SK-N-SH (cell line): ENCODE measurements at regions not wholly inside any gene's neighbourhood (a gene's known extent, or its start where the extent isn't known, plus 50 kb on each side); places are given as distances from the start of the nearest gene placed in this dataset.

Experiments
- CTCF ChIA-PET: fragments of 300-600, 350-600 bp; formaldehyde crosslinking; extraction: SDS; loops from one replicate; lab custom pipeline; 2021; lab: Yijun Ruan, JAX
- POLR2A ChIA-PET: fragments of 350-600 bp; sonication (Branson Sonifier 250); formaldehyde crosslinking; extraction: SDS; loops from one replicate; lab custom pipeline; 2020; ENCODE audit warnings: antibody characterized with exemption, inconsistent platforms; lab: Yijun Ruan, JAX
- DNase-seq: peaks from one replicate; pipeline ENCODE4 v3.0.0; 2012
- H2AFZ ChIP-seq: fragments of 200-600 bp; sonication (generic); 2 replicates; pipeline ENCODE4 v1.8.1; 2016; ENCODE audit warnings: antibody characterized with exemption, mild to moderate bottlenecking, low read depth
- H3F3A ChIP-seq: fragments of 200-600 bp; sonication (generic); replicated peaks from 2 replicates; pipeline ENCODE3; 2016; ENCODE audit warnings: antibody characterized with exemption, mild to moderate bottlenecking; ENCODE audit not compliant: insufficient read depth
- H3K27ac ChIP-seq, 2 experiments: fragments of 200-500 bp in 1 of 2; fragments of 200-600 bp in 1 of 2; sonication (Bioruptor generic) in 1 of 2; sonication (generic), shearing (Covaris generic) in 1 of 2; 2 replicates each; pipeline versions ENCODE4 v1.5.1 to v1.6.1; 2014 to 2016; ENCODE audit warnings: low read depth in 2 of 2, inconsistent platforms in 1 of 2, low read length in 1 of 2, mild to moderate bottlenecking in 1 of 2, mixed read lengths in 1 of 2
- H3K27me3 ChIP-seq: fragments of 200-600 bp; sonication (generic), shearing (Covaris generic); 2 replicates; pipeline ENCODE4 v1.6.1; 2016; ENCODE audit warnings: mixed run types; ENCODE audit not compliant: insufficient read depth
- H3K36me3 ChIP-seq, 2 experiments: fragments of 200-500 bp in 1 of 2; fragments of 200-600 bp in 1 of 2; sonication (Bioruptor generic) in 1 of 2; sonication (generic) in 1 of 2; replicated peaks in 1 of 2; 2 replicates each; pipeline versions ENCODE3 to v1.5.1; 2014 to 2016; ENCODE audit warnings: low read length in 1 of 2, mild to moderate bottlenecking in 1 of 2; ENCODE audit not compliant: insufficient read depth in 2 of 2, control insufficient read depth in 1 of 2
- H3K4me1 ChIP-seq, 2 experiments: fragments of 200-500 bp in 1 of 2; fragments of 200-600 bp in 1 of 2; sonication (Bioruptor generic) in 1 of 2; sonication (generic), shearing (Covaris generic) in 1 of 2; 2 replicates each; pipeline versions ENCODE4 v1.5.1 to v1.6.1; 2014 to 2016; ENCODE audit warnings: low read depth in 1 of 2, low read length in 1 of 2, mixed run types in 1 of 2; ENCODE audit not compliant: insufficient read depth in 2 of 2, control insufficient read depth in 1 of 2
- H3K4me2 ChIP-seq: fragments of 200-600 bp; sonication (generic), shearing (Covaris generic); 2 replicates; pipeline ENCODE4 v1.6.1; 2017; ENCODE audit warnings: mixed run types
- H3K4me3 ChIP-seq, 2 experiments: fragments of 200-500 bp in 1 of 2; fragments of 200-600 bp in 1 of 2; sonication (Bioruptor generic) in 1 of 2; sonication (generic), shearing (Covaris generic) in 1 of 2; 2 replicates each; pipeline versions ENCODE4 v1.5.1 to v1.8.1; 2014 to 2016; ENCODE audit warnings: low read depth in 2 of 2, inconsistent platforms in 1 of 2, low read length in 1 of 2, mild to moderate bottlenecking in 1 of 2, mixed read lengths in 1 of 2, moderate library complexity in 1 of 2
- H3K79me2 ChIP-seq: fragments of 200-600 bp; sonication (generic); 2 replicates; pipeline ENCODE4 v1.8.1; 2017; ENCODE audit warnings: mild to moderate bottlenecking; ENCODE audit not compliant: insufficient read depth
- H3K9ac ChIP-seq: fragments of 200-600 bp; sonication (generic); 2 replicates; pipeline ENCODE4 v1.6.1; 2017; ENCODE audit warnings: mixed run types
- H3K9me2 ChIP-seq: fragments of 200-600 bp; sonication (generic); 2 replicates; pipeline ENCODE4 v1.6.1; 2017; ENCODE audit warnings: mixed run types
- H3K9me3 ChIP-seq: fragments of 200-600 bp; sonication (generic); 2 replicates; pipeline ENCODE4 v1.6.1; 2017; ENCODE audit warnings: mixed run types, mild to moderate bottlenecking, moderate library complexity
- H4K20me1 ChIP-seq: fragments of 200-600 bp; sonication (generic); 2 replicates; pipeline ENCODE4 v1.6.1; 2017; ENCODE audit warnings: mild to moderate bottlenecking, mixed run types; ENCODE audit not compliant: insufficient read depth
- ELF1 ChIP-seq: IDR thresholded peaks from 2 replicates; pipeline ENCODE4 v1.4.0; 2012
- EP300 ChIP-seq, 2 experiments: IDR thresholded peaks; 2 replicates each; pipeline versions ENCODE4 v1.4.0 to v1.6.1; 2012; ENCODE audit warnings: borderline replicate concordance in 1 of 2, low read depth in 1 of 2, low read length in 1 of 2
- EZH2phosphoT487 ChIP-seq: fragments of 200-600 bp; sonication (generic); IDR thresholded peaks from 2 replicates; pipeline ENCODE4 v1.6.1; 2017; ENCODE audit warnings: low read depth, mixed run types, mild to moderate bottlenecking, antibody characterized with exemption, moderate library complexity, borderline replicate concordance
- FOXM1 ChIP-seq: IDR thresholded peaks from 2 replicates; pipeline ENCODE4 v1.4.0; 2012; ENCODE audit warnings: low read depth, mild to moderate bottlenecking
- GABPA ChIP-seq: IDR thresholded peaks from 2 replicates; pipeline ENCODE4 v1.4.0; 2012; ENCODE audit warnings: low read depth, mild to moderate bottlenecking
- MXI1 ChIP-seq: IDR thresholded peaks from 2 replicates; pipeline ENCODE4 v1.6.1; 2012; ENCODE audit warnings: mild to moderate bottlenecking, low read depth, low read length, improper control_type of control experiment
- NFIC ChIP-seq: IDR thresholded peaks from 2 replicates; pipeline ENCODE4 v1.4.0; 2012; ENCODE audit warnings: borderline replicate concordance
- NRF1 ChIP-seq: IDR thresholded peaks from 2 replicates; pipeline ENCODE4 v1.6.1; 2012; ENCODE audit warnings: low read depth, mild to moderate bottlenecking, low read length
- POLR2AphosphoS5 ChIP-seq: IDR thresholded peaks from 2 replicates; pipeline ENCODE4 v1.6.1; 2012; ENCODE audit warnings: low read depth, low read length
- RCOR1 ChIP-seq: fragments of 150-350 bp; IDR thresholded peaks from 2 replicates; pipeline ENCODE4 v1.6.1; 2017; ENCODE audit warnings: antibody characterized with exemption, low read length
- YY1 ChIP-seq: IDR thresholded peaks from 2 replicates; pipeline ENCODE4 v1.4.0; 2012; ENCODE audit warnings: low read depth, mild to moderate bottlenecking
- WGBS: methylation state at CpG from one replicate; pipeline ENCODE4 v1.1.6; 2017; ENCODE audit warnings: low lambda C conversion rate; 5-methylcytosine and 5-hydroxymethylcytosine counted together
- TF ChIP-seq, protein P1 (sequence below): IDR thresholded peaks from 2 replicates; pipeline ENCODE4; 2012
- TF ChIP-seq, protein P2 (sequence below): IDR thresholded peaks from 2 replicates; pipeline ENCODE4 v1.4.0; 2012; ENCODE audit warnings: low read depth, borderline replicate concordance
- TF ChIP-seq, protein P3 (sequence below): IDR thresholded peaks from 2 replicates; pipeline ENCODE4 v1.4.0; 2012; ENCODE audit warnings: low read depth

DNA sequence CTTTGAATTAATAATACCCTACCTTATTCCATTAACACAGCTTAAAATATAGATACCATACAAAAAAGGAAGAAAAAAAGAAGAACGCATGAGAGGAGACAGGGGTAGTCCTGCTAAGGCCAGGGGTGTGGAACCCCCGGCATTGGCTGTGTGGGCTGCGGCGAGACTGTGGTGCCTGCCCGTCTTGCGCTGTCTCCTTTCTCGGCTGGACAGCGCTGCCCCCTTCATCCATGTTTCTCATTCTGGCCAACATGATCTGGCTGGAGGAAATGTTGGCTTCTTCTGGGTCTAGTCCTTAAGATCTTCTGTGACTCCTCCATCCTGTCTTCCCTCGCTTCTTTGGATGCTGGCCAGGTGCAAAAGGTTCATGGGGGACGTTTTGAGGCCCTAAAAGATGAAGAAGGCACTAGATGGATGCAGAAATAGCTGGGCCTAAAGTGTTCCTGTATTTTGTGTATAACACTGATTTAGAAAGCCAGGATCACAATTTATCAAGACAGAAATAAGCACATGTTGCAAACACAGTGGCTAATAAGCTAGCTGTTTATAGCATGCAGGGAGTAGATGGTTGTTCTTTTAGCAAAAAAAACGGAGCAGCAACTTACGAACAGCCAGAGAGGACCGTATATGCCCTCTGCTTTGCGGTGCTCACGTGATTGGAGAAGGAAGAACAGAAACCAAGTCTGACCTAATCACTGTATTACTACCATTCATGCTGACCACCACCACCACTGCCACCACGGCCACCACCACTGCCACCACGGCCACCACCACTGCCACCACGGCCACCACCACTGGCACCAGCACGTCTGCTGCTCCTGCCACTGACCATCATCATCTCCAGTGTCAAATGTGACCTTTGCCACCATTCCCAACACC, 71.7 kb upstream of the ASB18 start:
- TF ChIP-seq, protein P1, sequence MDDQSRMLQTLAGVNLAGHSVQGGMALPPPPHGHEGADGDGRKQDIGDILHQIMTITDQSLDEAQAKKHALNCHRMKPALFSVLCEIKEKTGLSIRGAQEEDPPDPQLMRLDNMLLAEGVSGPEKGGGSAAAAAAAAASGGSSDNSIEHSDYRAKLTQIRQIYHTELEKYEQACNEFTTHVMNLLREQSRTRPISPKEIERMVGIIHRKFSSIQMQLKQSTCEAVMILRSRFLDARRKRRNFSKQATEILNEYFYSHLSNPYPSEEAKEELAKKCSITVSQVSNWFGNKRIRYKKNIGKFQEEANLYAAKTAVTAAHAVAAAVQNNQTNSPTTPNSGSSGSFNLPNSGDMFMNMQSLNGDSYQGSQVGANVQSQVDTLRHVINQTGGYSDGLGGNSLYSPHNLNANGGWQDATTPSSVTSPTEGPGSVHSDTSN = no peak
- TF ChIP-seq, protein P2, sequence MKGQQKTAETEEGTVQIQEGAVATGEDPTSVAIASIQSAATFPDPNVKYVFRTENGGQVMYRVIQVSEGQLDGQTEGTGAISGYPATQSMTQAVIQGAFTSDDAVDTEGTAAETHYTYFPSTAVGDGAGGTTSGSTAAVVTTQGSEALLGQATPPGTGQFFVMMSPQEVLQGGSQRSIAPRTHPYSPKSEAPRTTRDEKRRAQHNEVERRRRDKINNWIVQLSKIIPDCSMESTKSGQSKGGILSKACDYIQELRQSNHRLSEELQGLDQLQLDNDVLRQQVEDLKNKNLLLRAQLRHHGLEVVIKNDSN = no peak
- no peak for TF ChIP-seq ELF1
- no peak for TF ChIP-seq YY1
- no peak for TF ChIP-seq RCOR1
- no peak for TF ChIP-seq NRF1
- TF ChIP-seq GABPA = no peak
- no peak for TF ChIP-seq EP300 (IDR thresholded peaks at IDR 0.05; ENCODE audit: borderline replicate concordance in 1 of 2, low read depth in 1 of 2, low read length in 1 of 2)
- TF ChIP-seq MXI1 = no peak
- no peak for TF ChIP-seq NFIC
- TF ChIP-seq EZH2phosphoT487 = no peak
- TF ChIP-seq FOXM1 = no peak
- TF ChIP-seq POLR2AphosphoS5 = no peak
- TF ChIP-seq, protein P3, sequence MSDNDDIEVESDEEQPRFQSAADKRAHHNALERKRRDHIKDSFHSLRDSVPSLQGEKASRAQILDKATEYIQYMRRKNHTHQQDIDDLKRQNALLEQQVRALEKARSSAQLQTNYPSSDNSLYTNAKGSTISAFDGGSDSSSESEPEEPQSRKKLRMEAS = no peak
- Histone ChIP-seq H3K9me3 (no peaks in the 10 kb centered on the region), H3K4me1 (no peaks in the 10 kb centered on the region), H3K4me3 (no peak overlapping the region), H2AFZ (no peak overlapping the region), H3K4me2 (no peak overlapping the region), H3K27me3 (no peaks in the 10 kb centered on the region), H3F3A (no peaks in the 10 kb centered on the region), H3K9ac (no peak overlapping the region), H3K27ac (no peak overlapping the region), H3K9me2 (no peaks in the 10 kb centered on the region), H4K20me1 (no peaks in the 10 kb centered on the region), H3K36me3 (no peaks in the 10 kb centered on the region), H3K79me2 (no peaks in the 10 kb centered on the region)
- no peak for DNase-seq
- ChIA-PET POLR2A (no interaction called here), CTCF (interaction anchor here (2.3 kb wide), 1 partner anchor 8 kb away, joined by 8 read pairs; no protein-coding TSS in a partner anchor)
- WGBS = 57% methylated on average over 18 of the region's 19 CpGs
